SH-SY5Y (cell line): ENCODE measurements at regions not wholly inside any gene's neighbourhood (a gene's known extent, or its start where the extent isn't known, plus 50 kb on each side); places are given as distances from the start of the nearest gene placed in this dataset.

ENCODE experiments used
- GATA2 ChIP-seq: IDR thresholded peaks from 2 replicates; pipeline ENCODE4 v1.6.1; 2011; ENCODE audit warnings: mild to moderate bottlenecking, low read depth, low read length
- GATA3 ChIP-seq: IDR thresholded peaks from 2 replicates; pipeline ENCODE4 v1.6.1; 2011; ENCODE audit warnings: low read depth, mild to moderate bottlenecking, low read length, moderate library complexity

GRCh38 chr13:78192716-78193115, 274.1 kb upstream of the EDNRB start:
- TF ChIP-seq GATA3 = no peak
- no peak for TF ChIP-seq GATA2
